ENCODE measurements at regions not wholly inside any gene's neighbourhood (a gene's known extent, or its start where the extent isn't known, plus 50 kb on each side); places are given as distances from the start of the nearest gene placed in this dataset.
"Not testable (repeated sequence)": the region's sequence is repeated elsewhere in the genome, so short reads cannot be mapped to it uniquely, and the experiment has no call there.

DNA sequence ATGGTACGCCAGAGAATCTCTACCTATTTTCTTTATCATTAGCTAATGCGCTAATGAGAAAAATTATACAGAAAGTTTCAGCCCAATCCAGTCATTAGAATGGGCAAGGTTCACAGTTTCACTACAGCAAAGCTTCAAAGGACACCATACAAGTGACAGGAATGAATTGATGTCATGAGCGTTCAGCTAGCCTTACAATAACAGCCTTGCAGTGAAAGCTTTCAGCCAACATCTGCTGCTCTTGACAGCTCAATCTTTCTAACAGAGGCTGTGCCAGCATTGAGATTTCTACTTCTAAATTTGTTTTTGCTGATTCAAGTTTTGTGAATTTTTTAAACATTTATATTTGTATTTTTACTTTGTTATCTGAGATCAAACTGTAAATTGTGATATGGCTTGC lies 302.4 kb upstream of the FAM174A start:
- DNase-seq (ENCODE audit: low read depth in 2 of 2) = no peak

DNA sequence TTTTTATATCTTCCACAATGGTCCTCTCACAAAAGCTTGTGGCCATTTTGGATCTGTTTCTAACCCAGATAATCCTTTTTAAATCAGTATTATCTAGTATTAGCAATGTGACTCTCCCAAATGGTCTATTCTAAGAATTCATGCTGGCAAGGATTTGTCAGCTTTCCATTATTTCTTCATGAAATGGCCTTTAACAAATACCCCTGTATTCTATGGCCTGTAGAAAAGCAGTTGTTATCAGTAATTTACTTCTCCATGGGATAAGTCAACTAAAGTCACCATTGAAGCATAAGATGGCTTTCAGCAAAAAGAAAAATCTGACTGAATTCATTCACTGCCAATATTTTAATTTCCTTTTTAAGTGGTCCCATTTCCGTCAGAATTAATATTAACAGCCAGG lies 346.4 kb upstream of the FAM174A start:
- no peak for DNase-seq (ENCODE audit: low read depth in 2 of 2)

DNA sequence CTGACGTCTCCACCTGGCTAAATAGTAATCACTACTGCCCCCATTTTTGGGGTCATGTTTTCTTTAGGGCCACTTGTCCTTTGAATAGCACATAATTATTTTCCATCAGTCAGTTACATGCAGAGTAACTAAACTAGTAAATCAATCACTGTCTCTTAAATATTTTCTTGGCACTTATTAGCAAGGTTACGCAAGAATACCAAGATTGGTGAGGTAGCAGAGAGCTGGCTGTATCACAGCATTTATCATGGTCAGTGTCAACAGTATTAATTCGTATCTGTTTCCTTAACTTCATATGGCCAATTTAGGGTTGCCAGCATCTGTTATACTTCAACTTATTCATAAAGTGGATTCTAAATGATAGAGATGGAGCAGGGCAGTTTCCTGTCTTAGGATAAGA lies 346.8 kb upstream of the FAM174A start:
- DNase-seq (ENCODE audit: low read depth in 2 of 2) = no peak

DNA sequence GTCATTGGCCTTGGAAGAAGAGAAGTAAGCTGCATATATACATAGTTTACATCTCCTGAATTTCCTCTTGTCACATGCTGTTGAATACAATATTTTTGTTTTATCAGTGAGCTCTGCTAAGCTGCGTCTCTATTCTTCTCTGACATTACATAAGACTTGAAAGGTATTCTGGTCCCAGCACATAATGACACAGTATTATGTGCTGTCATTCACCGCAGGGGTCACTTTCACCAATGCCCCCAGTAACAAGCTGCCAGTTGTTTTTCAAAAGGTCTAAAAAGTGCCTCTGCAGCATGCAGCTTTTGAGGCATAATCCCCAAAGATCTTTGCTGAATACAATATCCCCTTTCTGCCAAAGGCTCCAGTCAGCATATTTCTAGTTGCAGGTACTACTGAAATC lies 349.0 kb upstream of the FAM174A start:
- DNase-seq (ENCODE audit: low read depth in 2 of 2) = no peak

DNA sequence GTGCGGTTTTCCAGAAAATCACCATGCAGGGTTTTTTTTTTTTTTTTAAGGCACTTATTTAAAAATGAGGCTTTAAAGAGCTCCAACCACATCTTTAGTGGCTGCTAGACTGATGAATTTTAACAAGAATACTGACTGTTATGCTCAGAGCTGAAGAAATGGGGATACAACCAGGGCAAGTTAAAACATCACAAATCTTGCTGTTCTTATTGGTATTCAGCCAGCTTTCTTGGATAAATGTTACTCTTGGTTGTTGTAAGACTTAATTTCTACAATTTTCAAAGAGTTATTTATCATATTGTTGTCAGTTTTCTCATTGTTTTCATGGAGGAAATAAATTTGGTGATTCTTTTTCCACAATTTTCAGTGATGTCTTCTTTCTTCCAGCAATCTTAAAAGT lies 352.8 kb upstream of the FAM174A start:
- no peak for DNase-seq (ENCODE audit: low read depth in 2 of 2)

DNA sequence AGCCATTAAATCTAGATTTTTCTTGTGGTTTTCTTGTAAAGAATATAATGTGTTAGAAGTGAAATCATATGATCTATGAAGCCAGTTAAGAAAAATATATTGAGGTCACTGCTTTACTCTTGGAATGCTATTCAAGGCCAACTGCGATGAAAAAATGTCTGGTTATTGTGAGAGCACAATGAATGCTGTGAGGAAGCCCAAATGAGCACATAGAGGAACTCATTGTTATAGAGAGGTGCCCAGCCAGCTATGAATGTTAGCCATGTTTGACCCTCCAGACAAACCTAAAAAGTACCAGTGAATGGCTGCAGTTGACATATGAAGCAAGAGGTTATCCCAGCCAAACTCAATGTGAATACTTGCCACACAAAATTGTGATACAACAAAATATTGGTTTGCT lies 359.8 kb upstream of the FAM174A start:
- no peak for DNase-seq (ENCODE audit: low read depth in 2 of 2)

DNA sequence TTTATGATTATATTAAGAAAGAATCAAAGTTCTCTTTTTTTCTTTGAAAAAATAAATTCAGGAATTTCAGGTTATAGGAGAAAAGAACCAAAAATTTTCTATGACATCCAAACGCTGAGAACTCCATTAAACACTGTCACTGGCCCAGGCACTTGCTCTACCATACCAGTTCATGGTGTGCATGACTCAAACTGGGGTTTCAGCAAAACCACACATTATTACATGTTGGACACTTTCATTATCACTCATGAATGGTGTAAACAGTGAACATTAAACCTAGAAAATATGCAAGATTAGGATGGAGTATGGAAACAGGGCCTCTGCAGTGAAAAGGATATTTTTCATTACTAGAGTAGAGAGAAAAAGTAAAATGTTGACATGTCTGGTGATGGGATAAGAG lies 369.9 kb upstream of the FAM174A start:
- DNase-seq (ENCODE audit: low read depth in 2 of 2) = no peak

DNA sequence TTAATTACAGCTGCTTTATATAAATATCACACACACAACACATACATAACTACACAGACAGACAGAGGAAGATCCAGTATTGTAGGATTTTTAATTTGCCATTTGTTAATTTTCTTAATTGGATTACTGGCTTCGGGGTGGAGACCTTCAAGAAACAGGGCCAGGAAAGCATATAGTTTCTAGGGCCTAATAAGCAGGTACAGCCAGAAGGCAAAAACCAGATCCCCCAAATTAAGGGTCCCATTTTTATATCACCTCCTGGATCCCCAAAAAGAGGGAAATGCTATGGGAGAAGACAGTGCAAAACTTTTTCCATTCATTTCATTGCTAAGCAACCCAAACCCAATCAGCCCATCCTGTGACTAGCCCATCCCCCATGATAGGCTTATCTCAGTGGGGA lies 373.3 kb upstream of the FAM174A start:
- DNase-seq (ENCODE audit: low read depth in 2 of 2) = no peak

DNA sequence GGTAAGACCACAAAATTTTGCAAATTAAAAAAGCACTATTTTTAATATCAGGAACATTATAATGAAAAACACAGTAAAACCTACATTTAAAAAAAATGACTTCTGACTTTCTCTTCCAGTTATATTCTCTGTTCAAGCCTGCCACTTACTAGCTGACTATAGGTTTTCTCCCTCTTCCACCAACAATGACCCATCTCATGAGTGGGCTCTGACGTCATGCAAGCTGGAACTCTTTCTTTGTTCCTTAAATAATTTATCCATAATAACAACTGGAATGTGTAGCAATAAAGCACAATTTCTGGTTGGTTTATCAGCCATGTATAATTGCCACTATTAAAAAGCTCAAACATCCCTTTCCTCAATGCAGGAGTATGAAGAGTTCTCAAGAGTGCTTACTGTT lies 378.1 kb upstream of the FAM174A start:
- no peak for DNase-seq (ENCODE audit: low read depth in 2 of 2)

DNA sequence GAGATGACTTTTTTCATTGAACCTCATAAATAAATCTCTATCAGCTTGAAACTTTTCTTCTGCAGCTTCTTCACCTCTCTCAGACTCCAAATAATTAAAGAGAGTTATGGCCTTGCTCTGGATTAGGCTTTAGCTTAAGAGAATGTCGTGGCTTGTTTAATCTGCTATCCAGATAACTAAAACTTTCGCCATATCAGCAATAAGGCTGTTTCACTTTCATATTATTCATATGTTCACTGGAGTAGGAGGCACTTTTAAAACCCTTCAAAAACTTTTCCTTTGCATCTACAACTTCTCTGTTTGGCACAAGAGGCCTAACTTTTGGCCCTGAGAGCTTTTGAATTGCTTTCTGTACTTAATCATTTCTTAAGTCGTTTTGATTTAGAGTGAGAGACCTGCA lies 386.9 kb upstream of the FAM174A start:
- DNase-seq (ENCODE audit: low read depth in 2 of 2) = no peak

DNA sequence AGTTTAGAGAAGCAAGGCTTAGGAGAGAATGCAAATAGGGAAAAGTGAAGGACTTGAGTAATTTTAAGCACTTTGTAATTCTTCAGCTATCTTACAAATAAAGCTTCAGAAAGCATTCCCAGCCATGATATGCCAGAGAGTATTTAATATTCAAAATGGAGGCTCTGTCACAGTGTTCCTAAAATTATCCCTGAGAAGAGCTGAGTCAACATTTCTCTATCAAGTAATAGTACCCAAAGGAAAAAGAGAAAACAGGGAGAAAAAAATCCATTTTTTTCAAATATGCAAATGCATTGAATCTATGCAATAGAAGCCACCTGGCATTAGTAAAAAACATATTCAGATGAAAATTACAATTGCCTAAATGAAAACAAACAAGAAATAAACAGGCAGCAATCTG lies 392.6 kb upstream of the FAM174A start:
- DNase-seq (ENCODE audit: low read depth in 2 of 2) = no peak

DNA sequence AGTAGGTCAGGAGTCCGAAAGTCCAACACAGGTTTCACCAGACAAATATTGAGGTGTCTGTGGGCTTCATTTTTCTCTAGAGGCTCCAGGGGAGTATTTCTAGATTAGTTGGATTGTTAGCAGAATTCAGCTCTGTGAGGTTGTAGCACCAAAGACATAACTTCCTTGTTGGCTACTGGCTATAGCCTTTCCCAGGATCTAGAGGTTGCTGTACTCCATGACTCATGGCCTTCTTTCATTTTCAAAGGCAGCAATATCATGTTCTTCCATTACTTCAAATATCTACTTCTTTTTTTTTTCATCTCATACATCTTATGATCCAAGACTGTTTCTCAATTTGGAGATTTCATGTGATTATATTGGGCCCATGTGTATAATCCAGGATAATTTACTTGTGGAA lies 404.0 kb upstream of the FAM174A start:
- DNase-seq (ENCODE audit: low read depth in 2 of 2) = no peak

DNA sequence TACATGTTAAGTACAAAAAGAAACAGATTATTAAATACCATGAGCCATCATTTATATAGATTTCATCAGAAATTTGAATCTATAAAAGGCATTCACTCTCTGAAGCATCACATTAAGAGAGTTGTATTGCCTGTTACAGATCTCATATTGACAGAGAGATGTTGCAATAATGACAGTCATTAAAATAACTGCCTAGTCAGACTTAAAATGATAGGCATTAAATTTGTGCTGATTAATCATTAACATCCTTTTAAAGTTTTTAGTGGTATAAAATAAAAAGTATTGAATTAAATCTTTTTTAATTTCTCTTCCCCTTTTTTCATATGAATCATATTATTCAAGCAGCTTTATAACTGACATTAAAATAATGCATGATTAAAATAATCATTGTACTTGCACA lies 404.9 kb upstream of the FAM174A start:
- DNase-seq (ENCODE audit: low read depth in 2 of 2) = no peak

DNA sequence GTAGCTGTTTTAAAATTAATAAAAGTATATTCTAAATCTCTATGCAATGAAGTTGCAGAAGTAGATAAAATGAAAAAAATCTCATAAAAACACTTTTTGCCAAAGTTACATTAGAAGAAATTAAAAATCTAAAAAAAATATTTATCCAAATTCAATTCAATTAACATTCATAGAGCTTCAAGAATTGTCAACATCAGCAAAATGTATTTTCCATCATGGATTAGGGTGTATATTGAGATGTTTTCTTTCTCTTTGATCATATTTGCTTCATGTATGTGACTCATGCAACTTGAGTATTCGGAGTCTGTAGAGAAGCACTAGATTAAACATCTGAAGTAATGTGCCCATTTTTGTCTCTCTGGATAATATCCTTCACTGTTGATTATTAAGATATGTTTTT lies 415.3 kb upstream of the FAM174A start:
- no peak for DNase-seq (ENCODE audit: low read depth in 2 of 2)

DNA sequence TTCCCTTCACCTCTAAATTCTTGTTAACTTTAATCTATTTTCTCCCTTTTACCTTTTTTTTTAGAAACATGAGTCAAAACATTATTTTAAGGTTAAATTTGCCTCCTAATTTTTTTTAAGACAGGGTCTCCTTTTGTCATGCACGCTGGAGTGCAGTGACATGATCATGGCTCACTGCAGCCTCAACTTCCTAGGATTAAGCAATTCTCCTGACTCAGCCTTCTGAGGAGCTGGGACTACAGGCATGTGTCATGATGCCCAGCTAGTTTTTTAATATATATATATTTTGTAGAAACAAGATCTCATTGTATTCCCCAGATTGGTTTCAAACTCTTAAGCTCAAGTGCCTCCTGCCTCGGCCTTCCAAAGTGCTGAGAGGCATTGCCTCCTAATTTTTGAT lies 424.7 kb upstream of the FAM174A start:
- no peak for DNase-seq (ENCODE audit: low read depth in 2 of 2)

DNA sequence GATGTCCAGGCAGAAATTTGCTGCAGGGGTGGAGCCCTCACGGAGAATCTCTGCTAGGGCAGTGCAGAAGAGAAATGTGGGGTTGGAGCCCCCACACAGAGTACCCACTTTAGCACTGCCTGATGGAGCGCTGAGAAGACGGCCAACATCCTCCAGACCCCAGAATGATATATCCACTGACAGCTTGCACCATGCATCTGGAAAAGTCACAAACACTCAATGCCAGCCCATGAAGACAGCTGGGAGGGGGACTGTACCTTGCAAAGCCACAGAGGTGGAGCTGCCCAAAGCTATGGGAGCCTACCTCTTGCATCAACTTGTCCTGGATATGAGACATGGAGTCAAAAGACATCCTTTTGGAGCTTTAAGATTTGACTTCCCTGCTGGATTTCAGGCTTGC lies 426.3 kb upstream of the FAM174A start:
- no peak for DNase-seq (ENCODE audit: low read depth in 2 of 2)

DNA sequence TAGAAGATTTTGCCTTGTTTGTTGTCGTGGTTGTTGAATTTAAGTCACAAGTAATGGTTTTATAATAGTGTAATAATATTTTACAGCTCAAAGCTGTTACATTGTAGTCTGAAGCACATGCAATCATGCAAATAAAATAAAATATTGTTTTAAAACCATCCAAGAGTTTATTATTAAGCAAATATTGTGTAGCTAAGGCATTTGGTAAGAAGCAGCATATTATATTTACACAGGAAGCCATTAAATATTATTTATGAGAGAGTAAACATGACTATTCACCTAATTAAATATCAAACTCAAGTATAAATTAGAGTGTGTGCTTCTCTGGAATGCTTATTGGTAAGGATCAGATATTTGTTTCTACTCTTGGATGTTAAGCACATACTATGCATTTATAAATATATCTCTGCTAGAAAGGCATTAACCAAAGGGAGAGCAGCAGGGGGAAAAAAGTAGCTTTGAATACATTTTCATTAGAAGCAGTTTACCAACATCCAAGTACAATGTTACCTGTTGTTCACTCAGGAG lies 431.5 kb upstream of the FAM174A start:
- not testable (repeated sequence) for DNase-seq (ENCODE audit: low read depth in 2 of 2)

DNA sequence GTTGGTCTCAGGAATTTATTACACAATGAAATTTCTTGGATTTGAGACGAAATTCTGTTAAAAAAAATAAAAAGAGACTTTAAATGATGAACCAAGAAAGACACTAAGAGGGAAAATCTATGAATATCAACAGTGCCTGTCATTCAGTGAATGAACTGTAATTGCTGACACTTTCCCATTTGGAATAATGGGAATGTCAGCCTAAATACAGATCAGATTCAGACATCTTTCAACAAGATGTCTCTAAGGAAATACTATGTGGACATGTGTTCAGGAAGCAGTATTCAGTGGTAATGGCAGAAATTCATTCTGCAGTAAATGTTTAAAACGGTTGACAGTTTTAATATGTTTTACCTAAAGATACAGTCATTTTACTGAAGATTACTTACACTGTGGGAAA lies 433.7 kb upstream of the FAM174A start:
- DNase-seq (ENCODE audit: low read depth in 2 of 2) = not testable (repeated sequence)

DNA sequence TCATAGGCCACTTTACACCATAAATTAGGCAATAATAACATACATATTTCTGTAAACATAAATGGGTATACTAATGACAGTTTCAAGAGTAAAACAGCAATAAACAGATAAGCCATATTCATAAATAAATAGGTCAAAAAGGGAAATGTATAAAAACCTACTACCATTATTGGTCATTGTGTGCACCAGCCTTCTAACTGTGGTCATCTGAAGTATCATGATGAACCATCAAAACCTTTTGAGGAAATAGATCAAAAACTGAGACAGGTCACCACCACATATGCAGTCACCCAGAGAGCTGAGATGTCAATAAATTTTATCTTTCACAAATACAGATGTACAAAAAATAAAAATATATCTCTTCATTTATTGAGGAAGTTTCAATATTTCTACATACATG lies 438.8 kb upstream of the FAM174A start:
- DNase-seq (ENCODE audit: low read depth in 2 of 2) = not testable (repeated sequence)

DNA sequence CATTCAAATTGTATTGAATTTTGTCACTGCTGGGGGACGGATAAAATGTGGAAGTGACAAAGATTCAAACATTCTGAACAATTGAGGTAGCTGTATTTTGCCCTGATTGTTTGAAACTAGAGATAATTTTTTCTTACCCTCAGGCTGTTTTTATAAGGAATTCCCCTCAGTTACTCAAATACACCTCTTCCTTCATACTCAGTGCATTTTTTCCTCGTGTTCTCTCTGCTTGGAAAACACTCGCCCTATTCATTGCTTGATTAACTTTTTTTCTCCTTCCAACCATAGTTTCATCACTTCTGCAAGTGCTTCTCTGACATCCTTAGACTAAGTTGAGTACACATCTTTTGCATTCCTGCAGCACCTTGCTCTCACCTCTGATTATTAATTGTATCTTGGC lies 454.5 kb upstream of the FAM174A start:
- DNase-seq (ENCODE audit: low read depth in 2 of 2) = not testable (repeated sequence)

DNA sequence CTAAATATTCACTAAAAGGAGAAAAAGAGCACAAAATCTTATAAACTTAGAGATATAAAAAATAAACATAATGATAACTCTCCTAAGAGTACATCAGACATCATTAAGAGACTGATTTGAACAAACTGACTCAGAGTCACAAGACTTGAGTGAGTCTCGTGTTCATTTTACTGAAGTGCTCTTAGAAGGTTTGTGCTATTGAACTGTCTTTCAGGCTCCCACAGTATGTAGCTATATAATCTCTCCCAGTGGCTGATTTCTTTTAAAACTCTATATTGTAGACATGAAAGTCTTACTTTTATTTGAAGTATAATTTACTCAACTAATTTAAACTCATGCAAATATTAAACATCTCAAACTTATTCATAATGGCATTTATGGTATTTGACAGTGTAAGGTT lies 456.0 kb upstream of the FAM174A start:
- not testable (repeated sequence) for DNase-seq (ENCODE audit: low read depth in 2 of 2)

DNA sequence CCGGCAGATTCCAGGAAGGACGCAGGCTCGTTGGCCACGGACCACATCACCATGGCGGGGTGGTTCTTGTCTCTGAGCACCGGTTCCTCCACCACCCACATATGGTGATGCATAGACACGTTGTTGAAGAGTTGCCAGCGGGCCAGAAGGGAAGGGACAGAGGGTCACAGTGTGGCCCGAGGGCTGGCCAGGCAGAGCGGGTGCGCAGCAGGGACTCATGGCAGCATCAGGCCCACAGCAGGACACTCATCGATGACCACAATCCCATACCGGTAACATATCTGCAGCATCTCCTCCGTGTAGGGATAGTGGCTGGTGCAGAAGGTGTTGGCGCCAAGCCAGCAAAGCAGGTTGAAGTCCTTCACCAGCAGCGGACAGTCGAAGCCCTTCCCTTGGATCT lies 469.2 kb upstream of the FAM174A start:
- not testable (repeated sequence) for DNase-seq (ENCODE audit: low read depth in 2 of 2)

DNA sequence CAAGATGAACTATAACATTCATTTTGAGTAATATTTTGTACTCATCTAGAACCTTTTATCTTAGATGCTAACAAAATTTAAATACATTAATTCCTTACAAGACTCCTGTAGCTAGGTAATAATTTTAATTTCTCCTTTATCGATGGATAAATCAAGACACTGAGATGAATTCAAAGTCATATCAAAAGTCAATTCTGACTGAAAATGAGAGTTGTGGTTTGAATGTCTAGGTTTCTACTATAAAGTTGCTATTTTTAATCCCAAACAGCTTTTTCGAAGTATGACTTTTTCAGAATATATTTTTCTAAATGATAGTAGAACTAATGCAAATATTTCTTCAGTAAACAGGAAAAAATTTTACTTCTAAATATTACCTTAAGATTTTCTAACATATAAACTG lies 491.7 kb upstream of the FAM174A start:
- no peak for DNase-seq (ENCODE audit: low read depth in 2 of 2)

DNA sequence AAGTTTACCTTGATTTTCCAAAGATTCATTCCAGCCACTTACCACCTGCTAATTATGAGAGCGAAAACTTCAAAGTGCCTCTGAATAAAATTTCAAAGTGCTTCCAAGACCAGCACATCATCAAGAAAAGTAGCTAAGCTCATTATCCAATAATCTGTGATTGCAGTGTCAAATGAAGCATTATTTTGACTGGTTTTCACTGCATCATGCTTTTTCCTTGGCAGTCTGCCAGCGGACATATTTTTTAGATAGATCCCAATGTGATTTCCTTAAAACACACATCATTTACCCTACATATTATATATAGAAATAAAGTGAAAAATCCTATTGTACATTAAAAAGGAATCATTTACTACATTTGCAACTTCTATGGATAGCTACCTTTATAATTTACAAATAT lies 508.6 kb upstream of the FAM174A start:
- DNase-seq (ENCODE audit: low read depth in 2 of 2) = no peak

DNA sequence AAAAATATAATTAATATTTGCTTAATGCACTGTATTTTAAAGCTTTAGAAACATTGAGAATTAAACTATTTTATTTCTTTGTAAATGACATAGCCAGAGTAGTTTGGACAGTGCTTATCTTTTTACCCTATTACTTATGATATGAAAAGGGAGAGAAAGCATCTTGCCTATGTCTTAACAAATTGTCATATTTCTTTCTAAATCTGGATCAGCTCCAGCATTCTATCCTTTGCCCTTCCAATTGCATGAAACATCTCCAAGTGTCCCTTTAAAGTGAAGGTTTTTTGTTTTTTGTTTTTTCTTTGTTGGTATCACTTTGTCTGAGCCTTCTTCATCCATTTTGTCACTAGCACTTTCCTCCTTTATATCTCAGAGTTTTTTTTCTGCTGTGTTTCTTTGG lies 511.6 kb upstream of the FAM174A start:
- DNase-seq (ENCODE audit: low read depth in 2 of 2) = no peak
